DOHH2 (cell line): ENCODE measurements at regions not wholly inside any gene's neighbourhood (a gene's known extent, or its start where the extent isn't known, plus 50 kb on each side); places are given as distances from the start of the nearest gene placed in this dataset.
"Not testable (repeated sequence)": the region's sequence is repeated elsewhere in the genome, so short reads cannot be mapped to it uniquely, and the experiment has no call there.

Experiments
- H3F3A ChIP-seq: fragments of 200-600 bp; sonication (generic), shearing (Covaris generic); 2 replicates; pipeline ENCODE4 v1.6.0; 2016; ENCODE audit warnings: antibody characterized with exemption, mild to moderate bottlenecking; ENCODE audit not compliant: control insufficient read depth, insufficient read depth
- H3K27ac ChIP-seq: fragments of 200-600 bp; sonication (generic); 2 replicates; pipeline ENCODE4 v1.5.1; 2014; ENCODE audit warnings: low read depth, mild to moderate bottlenecking, low read length, moderate library complexity
- H3K27me3 ChIP-seq: fragments of 200-600 bp; sonication (generic); 2 replicates; pipeline ENCODE4 v1.6.1; 2014; ENCODE audit warnings: mild to moderate bottlenecking, low read length, mixed read lengths; ENCODE audit not compliant: control insufficient read depth
- H3K36me3 ChIP-seq: fragments of 200-600 bp; sonication (generic); 2 replicates; pipeline ENCODE4 v1.6.1; 2014; ENCODE audit warnings: mild to moderate bottlenecking, low read length, moderate library complexity, mixed read lengths; ENCODE audit not compliant: control insufficient read depth
- H3K4me1 ChIP-seq: fragments of 200-600 bp; sonication (generic); 2 replicates; pipeline ENCODE4 v1.6.1; 2014; ENCODE audit warnings: mild to moderate bottlenecking, low read length, mixed read lengths; ENCODE audit not compliant: control insufficient read depth
- H3K4me2 ChIP-seq: fragments of 200-600 bp; sonication (generic); 2 replicates; pipeline ENCODE4 v1.6.0; 2014; ENCODE audit warnings: mild to moderate bottlenecking, low read length, moderate library complexity
- H3K4me3 ChIP-seq: fragments of 200-600 bp; sonication (generic); 2 replicates; pipeline ENCODE4 v1.5.1; 2014; ENCODE audit warnings: mild to moderate bottlenecking, low read length, mixed read lengths
- H3K79me2 ChIP-seq: fragments of 200-600 bp; sonication (generic); 2 replicates; pipeline ENCODE4 v1.6.1; 2014; ENCODE audit warnings: mild to moderate bottlenecking, low read length, mixed read lengths; ENCODE audit not compliant: control insufficient read depth
- H3K9me2 ChIP-seq: fragments of 200-600 bp; sonication (generic); replicated peaks from 2 replicates; pipeline ENCODE4 v1.6.1; 2014; ENCODE audit warnings: mild to moderate bottlenecking, low read length, mixed read lengths; ENCODE audit not compliant: control insufficient read depth
- H3K9me3 ChIP-seq: fragments of 200-600 bp; sonication (generic); 2 replicates; pipeline ENCODE4 v1.6.1; 2014; ENCODE audit warnings: antibody characterized with exemption, low read length, mixed read lengths; ENCODE audit not compliant: control insufficient read depth, insufficient read depth
- H4K20me1 ChIP-seq: fragments of 200-600 bp; sonication (generic); 2 replicates; pipeline ENCODE4 v1.6.0; 2014; ENCODE audit warnings: low read depth, mild to moderate bottlenecking, antibody characterized with exemption, low read length, moderate library complexity; ENCODE audit not compliant: control insufficient read depth, insufficient read depth
- CTCF ChIP-seq: fragments of 200-600 bp; sonication (generic); IDR thresholded peaks from one replicate; pipeline ENCODE4 v1.5.1; 2014; ENCODE audit warnings: antibody characterized with exemption, mild to moderate bottlenecking, low read depth, low read length; ENCODE audit not compliant: poor library complexity, severe bottlenecking
- EZH2phosphoT487 ChIP-seq: fragments of 200-600 bp; sonication (generic); IDR thresholded peaks from 2 replicates; pipeline ENCODE4 v1.6.1; 2017; ENCODE audit warnings: borderline replicate concordance, mild to moderate bottlenecking, antibody characterized with exemption, low read length, moderate library complexity, mixed read lengths

- not testable (repeated sequence) for H3K9me2 ChIP-seq, H4K20me1 ChIP-seq, H3F3A ChIP-seq, H3K4me2 ChIP-seq, H3K4me3 ChIP-seq, H3K27me3 ChIP-seq, H3K9me3 ChIP-seq, H3K79me2 ChIP-seq, H3K27ac ChIP-seq, H3K36me3 ChIP-seq, H3K4me1 ChIP-seq
Measured at GRCh38 chr5:20942603-20943002, 954.6 kb upstream of the CDH18 start.

GRCh38 chr5:20940786-20941185, 952.8 kb upstream of the CDH18 start:
- not testable (repeated sequence) for H3K4me3 ChIP-seq, H3F3A ChIP-seq, H3K36me3 ChIP-seq, H4K20me1 ChIP-seq, H3K4me1 ChIP-seq, H3K27ac ChIP-seq, H3K9me2 ChIP-seq, H3K9me3 ChIP-seq, H3K4me2 ChIP-seq, H3K27me3 ChIP-seq, H3K79me2 ChIP-seq

- H3K4me1 ChIP-seq, H3K9me3 ChIP-seq, H3K27me3 ChIP-seq, H4K20me1 ChIP-seq, H3K79me2 ChIP-seq, H3K4me3 ChIP-seq, H3K36me3 ChIP-seq, H3K9me2 ChIP-seq, H3K4me2 ChIP-seq, H3K27ac ChIP-seq, H3F3A ChIP-seq: not testable (repeated sequence)
Measured at GRCh38 chr5:20890936-20891335, 902.9 kb upstream of the CDH18 start.

GRCh38 chr5:20875726-20876125, 887.7 kb upstream of the CDH18 start:
- not testable (repeated sequence) for H3K9me2 ChIP-seq, H3K27me3 ChIP-seq, H3K4me1 ChIP-seq, H4K20me1 ChIP-seq, H3K79me2 ChIP-seq, H3F3A ChIP-seq, H3K9me3 ChIP-seq, H3K4me3 ChIP-seq, H3K36me3 ChIP-seq, H3K27ac ChIP-seq, H3K4me2 ChIP-seq

- H3K36me3 ChIP-seq, H3K4me3 ChIP-seq, H3K79me2 ChIP-seq, H4K20me1 ChIP-seq, H3K9me3 ChIP-seq, H3K27ac ChIP-seq, H3K9me2 ChIP-seq, H3K27me3 ChIP-seq, H3K4me1 ChIP-seq, H3F3A ChIP-seq, H3K4me2 ChIP-seq: not testable (repeated sequence)
Measured at GRCh38 chr5:20865892-20866291, 877.9 kb upstream of the CDH18 start.

GRCh38 chr5:20833081-20833627, 845.2 kb upstream of the CDH18 start:
- no peak overlapping the region for H3K27ac ChIP-seq
- no peaks in the 10 kb centered on the region for H3K4me1 ChIP-seq
- H3K79me2 ChIP-seq = no peaks in the 10 kb centered on the region
- no peak overlapping the region for H3K4me3 ChIP-seq
- H3K9me3 ChIP-seq = no peaks in the 10 kb centered on the region
- H4K20me1 ChIP-seq = no peaks in the 10 kb centered on the region
- H3K9me2 ChIP-seq = no peaks in the 10 kb centered on the region
- TF ChIP-seq EZH2phosphoT487 (no peak), CTCF (no peak)
- H3K36me3 ChIP-seq = no peaks in the 10 kb centered on the region
- H3K27me3 ChIP-seq = no peaks in the 10 kb centered on the region
- H3F3A ChIP-seq = no peaks in the 10 kb centered on the region
- no peak overlapping the region for H3K4me2 ChIP-seq
